Stomach (tissue), 8 donors: ENCODE measurements at regions not wholly inside any gene's neighbourhood (a gene's known extent, or its start where the extent isn't known, plus 50 kb on each side); places are given as distances from the start of the nearest gene placed in this dataset.

Experiments
- DNase-seq, 2 donors: peaks; one replicate each; pipeline versions ENCODE4 v3.0.0 to v3.0.0-alpha.2; 2013 to 2019
- H3K27ac ChIP-seq, 5 donors: fragments of 200-600 bp in 4 of 5; sonication (generic) in 4 of 5; one replicate each; pipeline ENCODE4 v1.5.1; 2013 to 2019; ENCODE audit warnings: mild to moderate bottlenecking in 1 of 5, moderate library complexity in 1 of 5
- H3K27me3 ChIP-seq, 3 donors: fragments of 200-600 bp; sonication (generic); one replicate each; pipeline ENCODE4 v1.5.1; 2017 to 2019; ENCODE audit warnings: mixed run types in 1 of 3
- H3K36me3 ChIP-seq, 4 donors: fragments of 200-600 bp; sonication (generic); 1 replicate in 3 of 4; 2 replicates in 1 of 4; pipeline ENCODE4 v1.5.1; 2016 to 2019
- H3K4me1 ChIP-seq, 4 donors: fragments of 200-600 bp; sonication (generic); one replicate each; pipeline ENCODE4 v1.5.1; 2016 to 2019
- H3K4me3 ChIP-seq, 4 donors: fragments of 200-600 bp; sonication (generic) in 3 of 4; one replicate each; pipeline ENCODE4 v1.5.1; 2016 to 2019; ENCODE audit warnings: mild to moderate bottlenecking in 1 of 4
- H3K9me3 ChIP-seq, 4 donors: fragments of 200-600 bp; sonication (generic); one replicate each; pipeline ENCODE4 v1.5.1; 2016 to 2019
- CTCF ChIP-seq, 7 experiments: fragments of 450-650 bp in 4 of 7; fragments of 200-600 bp in 3 of 7; sonication (generic) in 3 of 7; IDR thresholded peaks; one replicate each; pipeline ENCODE4 v1.5.1; 2016 to 2019; ENCODE audit warnings: antibody characterized with exemption in 7 of 7, control low read depth in 2 of 7, mild to moderate bottlenecking in 1 of 7
- EP300 ChIP-seq: sonication (generic); formaldehyde crosslinking; IDR thresholded peaks from one replicate; pipeline ENCODE4 v1.6.1; 2017; ENCODE audit warnings: antibody characterized with exemption
- POLR2A ChIP-seq, 4 donors: fragments of 450-650 bp; IDR thresholded peaks; one replicate each; pipeline ENCODE4 v1.6.1; 2016; ENCODE audit warnings: antibody characterized with exemption in 4 of 4, control low read depth in 2 of 4, mild to moderate bottlenecking in 1 of 4, moderate library complexity in 1 of 4
- POLR2AphosphoS5 ChIP-seq, 3 donors: sonication (generic); formaldehyde crosslinking; IDR thresholded peaks; one replicate each; pipeline ENCODE4 v1.6.1; 2016; ENCODE audit warnings: antibody characterized with exemption in 3 of 3
- WGBS, 5 donors: extraction: QIAGEN DNeasy Blood & Tissue Kit in 3 of 5; methylation state at CpG; one replicate each; pipeline versions ENCODE4 v1.1.5 to v1.1.7; 2013 to 2018; 5-methylcytosine and 5-hydroxymethylcytosine counted together
- intact Hi-C: fragments of 100-400 bp; cut with DNase I; formaldehyde crosslinking; loops from one replicate; pipeline ENCODE4 v1.15.1; 2023; ENCODE audit warnings: low total_unique reads
- donor health status: healthy with polysubstance abuse.
- donor health status: Bipolar disorder and iron deficiency.
- donor health status: healthy.

GRCh38 chr21:39004634-39005501 is 178.4 kb downstream of the PSMG1 start:
- DNase-seq: peak; percentile 35 to 82
- no peak overlapping the region for H3K4me3 ChIP-seq
- no peaks in the 10 kb centered on the region for H3K27me3 ChIP-seq
- intact Hi-C loops: no loop called here
- no peaks in the 10 kb centered on the region for H3K36me3 ChIP-seq
- H3K4me1 ChIP-seq: peaks cover 20 to 39% (median 32%) of the 10 kb centered on the region in 4 donors
- no peak for TF ChIP-seq EP300
- TF ChIP-seq POLR2A (IDR thresholded peaks at IDR 0.05): no peak
- TF ChIP-seq CTCF (IDR thresholded peaks at IDR 0.05): no peak
- no peak for TF ChIP-seq POLR2AphosphoS5 (IDR thresholded peaks at IDR 0.05)
- no peaks in the 10 kb centered on the region for H3K9me3 ChIP-seq
- WGBS, 5 donors: 23 to 37% (median 34%) methylated on average over 19 to 21 of the region's 23 CpGs
- peak overlapping the region; percentile 70 to 89 (median 77) for H3K27ac ChIP-seq

DNA sequence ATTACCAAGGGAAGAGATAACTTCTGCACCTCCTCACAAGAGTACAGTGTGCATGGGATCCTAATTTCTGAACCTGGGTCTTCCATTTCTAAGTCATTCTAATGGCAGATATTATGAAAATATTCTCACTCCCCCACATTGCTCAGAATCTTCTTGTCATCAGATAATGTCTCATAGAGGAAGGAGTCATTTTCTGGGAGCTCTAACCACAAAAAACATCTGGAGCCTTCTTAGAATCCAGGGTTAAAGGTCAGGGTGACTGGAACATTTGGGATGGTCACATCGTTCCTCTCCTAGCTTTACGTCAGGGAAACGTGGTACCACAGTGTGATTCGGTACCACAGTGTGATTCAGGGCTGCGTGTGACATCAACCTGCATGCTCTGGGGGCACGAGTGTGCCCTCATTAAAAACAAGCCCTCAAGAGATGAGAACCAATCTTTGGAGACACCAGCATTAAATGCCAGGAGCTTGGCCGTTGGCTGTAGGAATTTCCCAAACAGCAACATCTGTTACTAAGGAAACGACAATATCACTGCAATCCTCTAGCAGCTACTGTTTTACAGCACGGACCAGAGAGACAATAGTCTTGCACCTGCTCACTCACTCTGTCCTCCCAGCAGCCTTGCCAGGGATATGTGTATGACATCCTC is 179.1 kb downstream of the PSMG1 start:
- Histone ChIP-seq H3K27me3 (no peaks in the 10 kb centered on the region), H3K9me3 (no peaks in the 10 kb centered on the region), H3K4me3 (no peak overlapping the region), H3K27ac (peak overlapping the region; percentile 20 to 89 (median 77)), H3K36me3 (no peaks in the 10 kb centered on the region), H3K4me1 (peaks cover 20 to 39% (median 32%) of the 10 kb centered on the region in 4 donors)
- peak in 1 of 2 donors; percentile 32 for DNase-seq
- TF ChIP-seq POLR2AphosphoS5 (IDR thresholded peaks at IDR 0.05) (peak in 1 of 3 donors; percentile 16), EP300 (no peak), CTCF (IDR thresholded peaks at IDR 0.05) (no peak), POLR2A (IDR thresholded peaks at IDR 0.05) (no peak)
- WGBS, 5 donors: 52 to 62% (median 59%) methylated on average over 9 of the region's 9 CpGs
- intact Hi-C loops: no loop called here

DNA sequence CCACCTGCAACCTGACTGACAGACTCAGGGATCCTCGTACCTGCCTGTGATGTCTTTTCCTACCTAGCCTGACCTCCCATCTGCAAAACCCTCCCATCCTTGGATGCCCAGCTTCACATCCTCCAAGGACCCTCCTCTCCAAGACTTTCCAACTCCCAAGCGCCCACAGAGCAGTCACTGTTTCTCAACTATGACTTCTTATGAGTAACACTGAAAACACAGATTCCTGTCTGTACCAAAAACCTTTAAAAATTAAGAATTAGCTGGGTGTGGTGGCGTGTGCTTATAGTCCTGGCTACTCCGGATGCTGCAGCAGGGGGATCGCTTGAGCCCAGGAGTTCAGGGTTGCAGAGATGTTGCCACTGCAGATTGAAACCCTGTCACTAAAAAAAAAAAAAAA is 181.9 kb downstream of the PSMG1 start:
- TF ChIP-seq EP300: no peak
- intact Hi-C loops: no loop called here
- DNase-seq: no peak
- Histone ChIP-seq H3K27me3 (no peaks in the 10 kb centered on the region), H3K9me3 (no peaks in the 10 kb centered on the region), H3K27ac (peak overlapping the region in 3 of 5 donors; percentile 3 to 63 (median 13)), H3K4me3 (no peak overlapping the region), H3K36me3 (no peaks in the 10 kb centered on the region), H3K4me1 (peaks cover 13 to 32% (median 24%) of the 10 kb centered on the region in 4 donors)
- WGBS, 5 donors: 85 to 92% (median 92%) methylated on average over 5 of the region's 5 CpGs

DNA sequence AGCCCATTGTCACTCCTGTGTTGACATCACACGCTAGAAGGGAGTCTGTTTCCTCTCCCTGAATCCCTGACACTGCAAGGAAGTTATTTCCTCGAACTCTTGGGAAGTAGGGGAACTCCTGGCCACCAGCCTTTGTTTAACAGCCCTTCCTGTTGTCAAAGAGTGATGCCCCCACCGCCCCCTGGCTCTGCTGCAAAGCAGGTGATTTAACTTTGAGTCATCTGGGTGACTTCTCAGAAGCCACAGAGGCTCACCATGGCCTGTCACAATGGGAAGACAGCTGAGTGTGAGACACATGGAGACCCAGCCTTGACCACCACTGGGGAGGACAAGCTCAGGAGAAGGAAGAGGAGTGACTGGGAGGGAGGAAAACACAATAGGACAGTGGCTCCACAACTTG is 182.8 kb downstream of the PSMG1 start:
- intact Hi-C loops: no loop called here
- 51 to 71% (median 59%) methylated on average over 3 of the region's 3 CpGs for WGBS, 5 donors
- Histone ChIP-seq H3K36me3 (no peaks in the 10 kb centered on the region), H3K4me1 (peaks cover 6 to 23% (median 16%) of the 10 kb centered on the region in 4 donors), H3K27me3 (no peaks in the 10 kb centered on the region), H3K4me3 (no peak overlapping the region), H3K27ac (peak overlapping the region in 4 of 5 donors; percentile 3 to 63 (median 26)), H3K9me3 (no peaks in the 10 kb centered on the region)
- TF ChIP-seq CTCF (IDR thresholded peaks at IDR 0.05) (no peak), EP300 (no peak), POLR2A (IDR thresholded peaks at IDR 0.05) (no peak), POLR2AphosphoS5 (IDR thresholded peaks at IDR 0.05) (peak in 1 of 3 donors; percentile 18)
- peak in 1 of 2 donors; percentile 49 for DNase-seq
